ENCODE measurements at regions not wholly inside any gene's neighbourhood (a gene's known extent, or its start where the extent isn't known, plus 50 kb on each side); places are given as distances from the start of the nearest gene placed in this dataset.

- H3K9me2 ChIP-seq (replicated peaks; ENCODE audit: insufficient read depth, low read length), result no peaks in the 10 kb centered on the region
- H3K4me3 ChIP-seq (ENCODE audit: low read length), result no peak overlapping the region
- H3F3A ChIP-seq (ENCODE audit: insufficient read depth, low read length), result no peaks in the 10 kb centered on the region
- no peaks in the 10 kb centered on the region for H3K36me3 ChIP-seq (replicated peaks; ENCODE audit: insufficient read depth, low read length)
- H4K20me1 ChIP-seq (ENCODE audit: insufficient read depth, low read length), result no peaks in the 10 kb centered on the region
- H3K9ac ChIP-seq (ENCODE audit: low read length), result no peak overlapping the region
- H3K4me2 ChIP-seq (ENCODE audit: low read depth, low read length), result no peak overlapping the region
- no peak overlapping the region for H3K27ac ChIP-seq (ENCODE audit: low read length)
- H3K9me3 ChIP-seq (replicated peaks; ENCODE audit: insufficient read depth, low read length), result no peaks in the 10 kb centered on the region
- H3K4me1 ChIP-seq (ENCODE audit: low read length), result no peaks in the 10 kb centered on the region
- no peak for DNase-seq
- TF ChIP-seq EZH2phosphoT487 (IDR thresholded peaks at IDR 0.05; ENCODE audit: low read length) (no peak), CTCF (IDR thresholded peaks at IDR 0.05; ENCODE audit: low read length) (no peak), EZH2 (optimal IDR thresholded peaks at IDR 0.05; ENCODE audit: low read depth, low read length) (no peak)
- H3K79me2 ChIP-seq (ENCODE audit: low read length), result no peaks in the 10 kb centered on the region
- H2AFZ ChIP-seq (ENCODE audit: low read length), result no peak overlapping the region
- H3K27me3 ChIP-seq (replicated peaks; ENCODE audit: insufficient read depth, low read length), result no peaks in the 10 kb centered on the region
These were observed 57.0 kb upstream of the MSN start for GRCh38 chrX:65610481-65610880.

- DNase-seq, result no peak
- H3K27ac ChIP-seq (ENCODE audit: low read length), result no peak overlapping the region
- TF ChIP-seq EZH2phosphoT487 (IDR thresholded peaks at IDR 0.05; ENCODE audit: low read length) (no peak), CTCF (IDR thresholded peaks at IDR 0.05; ENCODE audit: low read length) (no peak)
- no peaks in the 10 kb centered on the region for H3K27me3 ChIP-seq (replicated peaks; ENCODE audit: insufficient read depth, low read length)
- H3F3A ChIP-seq (ENCODE audit: insufficient read depth, low read length), result no peaks in the 10 kb centered on the region
- H3K4me3 ChIP-seq (ENCODE audit: low read length), result no peak overlapping the region
- no peaks in the 10 kb centered on the region for H3K79me2 ChIP-seq (ENCODE audit: low read length)
- no peaks in the 10 kb centered on the region for H3K36me3 ChIP-seq (replicated peaks; ENCODE audit: insufficient read depth, low read length)
- H3K4me2 ChIP-seq (ENCODE audit: low read depth, low read length), result no peak overlapping the region
- no peaks in the 10 kb centered on the region for H4K20me1 ChIP-seq (ENCODE audit: insufficient read depth, low read length)
- no peaks in the 10 kb centered on the region for H3K9me3 ChIP-seq (replicated peaks; ENCODE audit: insufficient read depth, low read length)
- H3K9me2 ChIP-seq (replicated peaks; ENCODE audit: insufficient read depth, low read length), result no peaks in the 10 kb centered on the region
- no peaks in the 10 kb centered on the region for H3K4me1 ChIP-seq (ENCODE audit: low read length)
- no peak overlapping the region for H3K9ac ChIP-seq (ENCODE audit: low read length)
- H2AFZ ChIP-seq (ENCODE audit: low read length), result no peak overlapping the region
These were observed 57.4 kb upstream of the MSN start for GRCh38 chrX:65610040-65610439.

- TF ChIP-seq EZH2 (optimal IDR thresholded peaks at IDR 0.05; ENCODE audit: low read depth, low read length) (no peak), CTCF (IDR thresholded peaks at IDR 0.05; ENCODE audit: low read length) (no peak)
- Histone ChIP-seq H3K9me2 (replicated peaks; ENCODE audit: insufficient read depth, low read length) (no peaks in the 10 kb centered on the region), H3F3A (ENCODE audit: insufficient read depth, low read length) (no peaks in the 10 kb centered on the region), H2AFZ (ENCODE audit: low read length) (no peak overlapping the region), H3K9me3 (replicated peaks; ENCODE audit: insufficient read depth, low read length) (no peaks in the 10 kb centered on the region), H3K36me3 (replicated peaks; ENCODE audit: insufficient read depth, low read length) (no peaks in the 10 kb centered on the region), H3K27me3 (replicated peaks; ENCODE audit: insufficient read depth, low read length) (no peaks in the 10 kb centered on the region), H3K4me1 (ENCODE audit: low read length) (no peaks in the 10 kb centered on the region), H3K79me2 (ENCODE audit: low read length) (no peaks in the 10 kb centered on the region), H3K4me3 (ENCODE audit: low read length) (no peak overlapping the region), H3K9ac (ENCODE audit: low read length) (no peak overlapping the region), H3K4me2 (ENCODE audit: low read depth, low read length) (no peak overlapping the region), H4K20me1 (ENCODE audit: insufficient read depth, low read length) (no peaks in the 10 kb centered on the region), H3K27ac (ENCODE audit: low read length) (no peak overlapping the region)
- DNase-seq, result no peak
These were observed 58.2 kb upstream of the MSN start for GRCh38 chrX:65609237-65609636.

GRCh38 chrX:65608026-65608425 is 59.4 kb upstream of the MSN start:
- no peaks in the 10 kb centered on the region for H3K9me3 ChIP-seq (replicated peaks; ENCODE audit: insufficient read depth, low read length)
- H3K4me3 ChIP-seq (ENCODE audit: low read length), result no peak overlapping the region
- H3K27me3 ChIP-seq (replicated peaks; ENCODE audit: insufficient read depth, low read length), result no peaks in the 10 kb centered on the region
- H4K20me1 ChIP-seq (ENCODE audit: insufficient read depth, low read length), result no peaks in the 10 kb centered on the region
- H3K36me3 ChIP-seq (replicated peaks; ENCODE audit: insufficient read depth, low read length), result no peaks in the 10 kb centered on the region
- no peaks in the 10 kb centered on the region for H3K79me2 ChIP-seq (ENCODE audit: low read length)
- no peak overlapping the region for H3K9ac ChIP-seq (ENCODE audit: low read length)
- no peaks in the 10 kb centered on the region for H3K9me2 ChIP-seq (replicated peaks; ENCODE audit: insufficient read depth, low read length)
- no peaks in the 10 kb centered on the region for H3F3A ChIP-seq (ENCODE audit: insufficient read depth, low read length)
- H3K27ac ChIP-seq (ENCODE audit: low read length), result no peak overlapping the region
- no peak overlapping the region for H2AFZ ChIP-seq (ENCODE audit: low read length)
- TF ChIP-seq EZH2phosphoT487 (IDR thresholded peaks at IDR 0.05; ENCODE audit: low read length), result no peak
- TF ChIP-seq EZH2 (optimal IDR thresholded peaks at IDR 0.05; ENCODE audit: low read depth, low read length), result no peak
- TF ChIP-seq CTCF (IDR thresholded peaks at IDR 0.05; ENCODE audit: low read length), result no peak
- no peaks in the 10 kb centered on the region for H3K4me1 ChIP-seq (ENCODE audit: low read length)
- no peak for DNase-seq
- H3K4me2 ChIP-seq (ENCODE audit: low read depth, low read length), result no peak overlapping the region
